HG02852 (cell line): ENCODE measurements at regions not wholly inside any gene's neighbourhood (a gene's known extent, or its start where the extent isn't known, plus 50 kb on each side); places are given as distances from the start of the nearest gene placed in this dataset.
"Not testable (repeated sequence)": the region's sequence is repeated elsewhere in the genome, so short reads cannot be mapped to it uniquely, and the experiment has no call there.

Source experiments
- ATAC-seq: cut with Tn5 transposase; IDR thresholded peaks from one replicate; pipeline ENCODE4 v1.9.1; 2021; ENCODE audit warnings: mild to moderate bottlenecking, moderate library complexity; ENCODE audit not compliant: unreplicated experiment

DNA sequence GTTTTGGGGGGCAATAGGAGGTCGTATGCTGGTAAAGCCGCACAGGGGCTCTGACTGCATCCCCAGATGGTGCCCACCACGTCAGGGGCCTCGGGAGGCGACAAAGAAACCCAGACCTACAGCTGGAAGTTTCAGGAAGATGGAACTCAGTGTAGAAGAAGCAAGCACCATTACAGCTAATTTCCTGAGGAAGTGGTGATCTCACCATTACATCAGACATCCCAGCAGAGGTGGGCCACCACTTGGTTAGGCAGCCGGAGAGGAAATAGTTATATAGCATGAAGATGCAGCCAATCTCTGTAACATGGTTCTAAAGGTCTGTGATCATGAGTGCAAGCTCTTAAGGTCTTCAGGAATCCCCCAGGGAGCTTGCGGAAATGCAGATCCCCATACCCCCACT, 127.3 kb upstream of the PCBD1 start:
- no peak for ATAC-seq

DNA sequence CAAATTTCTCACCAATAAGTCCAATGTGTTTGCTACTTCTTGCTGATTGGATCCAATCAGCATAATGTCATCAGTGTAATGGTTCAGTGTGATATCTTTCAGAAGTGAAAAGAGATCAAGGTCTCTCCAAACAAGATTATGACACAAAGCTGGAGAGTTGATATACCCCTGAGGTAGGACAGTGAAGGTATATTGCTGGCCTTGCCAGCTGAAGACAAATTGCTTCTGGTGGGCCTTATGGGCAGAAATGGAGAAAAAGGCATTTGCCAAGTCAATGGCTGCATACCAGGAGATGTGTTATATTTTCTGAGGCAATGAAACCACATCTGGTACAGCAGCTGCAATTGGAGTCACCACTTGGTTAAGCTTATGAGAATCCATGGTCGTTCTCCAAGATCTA, 131.7 kb upstream of the PCBD1 start:
- ATAC-seq = not testable (repeated sequence)

DNA sequence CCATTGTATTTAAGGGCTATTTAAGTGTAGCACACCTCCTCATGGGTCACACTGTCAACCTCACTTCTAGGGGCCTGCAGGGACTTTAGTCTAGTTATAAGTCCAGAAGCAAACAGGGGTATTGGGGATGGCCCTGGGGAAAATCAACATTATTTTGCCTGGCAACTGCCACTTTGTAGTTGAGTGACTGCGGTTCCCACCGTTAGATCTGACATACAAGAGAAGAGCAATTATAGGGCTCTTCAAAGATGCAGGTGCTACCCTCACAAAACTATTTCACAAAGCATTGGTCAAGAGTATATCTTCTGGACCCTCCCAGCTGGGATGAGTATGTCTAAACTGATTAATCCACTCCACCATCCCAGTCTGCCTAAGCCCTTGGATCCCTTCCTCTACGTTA, 133.0 kb upstream of the PCBD1 start:
- ATAC-seq = no peak

DNA sequence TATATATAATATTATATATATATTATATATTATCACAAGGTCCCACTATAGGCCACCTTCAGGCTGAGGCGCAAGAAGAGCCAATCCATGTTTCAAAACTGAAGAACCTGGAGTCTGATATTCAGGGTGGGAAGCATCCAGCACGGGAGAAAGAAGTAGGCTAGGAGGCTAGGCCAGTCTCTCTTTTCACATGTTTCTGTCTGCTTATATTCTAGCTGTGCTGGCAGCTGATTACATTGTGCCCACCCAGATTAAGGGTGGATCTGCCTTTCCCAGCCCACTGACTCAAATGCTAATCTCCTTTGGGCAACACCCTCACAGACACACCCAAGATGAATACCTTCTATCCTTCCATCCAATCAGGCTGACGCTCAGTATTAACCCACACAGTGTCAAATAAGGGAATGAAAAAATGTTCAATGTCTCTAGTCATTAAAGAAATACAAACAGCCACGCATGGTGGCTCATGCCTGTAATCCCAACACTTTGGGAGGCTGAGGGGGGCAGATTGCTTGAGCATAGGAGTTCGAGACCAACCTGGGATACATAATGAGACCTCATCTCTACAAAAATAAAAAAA, 135.4 kb upstream of the PCBD1 start:
- ATAC-seq = no peak

DNA sequence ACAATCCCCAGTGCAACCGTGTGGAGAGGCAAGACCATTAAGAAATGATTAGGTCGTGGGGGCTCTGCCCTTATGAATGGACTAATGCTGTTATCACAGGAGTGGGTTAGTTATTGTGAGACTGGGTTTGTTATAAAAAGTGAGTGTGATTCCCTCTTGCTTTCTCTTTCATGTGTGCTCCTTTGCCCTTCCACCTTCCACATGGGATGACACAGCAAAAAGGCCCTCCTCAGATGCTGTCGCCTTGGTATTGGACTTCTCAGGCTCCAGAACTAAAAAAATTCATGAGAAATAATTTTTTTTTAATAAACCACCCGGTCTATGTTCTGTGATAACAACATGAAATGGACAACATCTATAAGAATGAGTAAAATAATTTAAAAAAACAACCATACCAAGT, 136.1 kb upstream of the PCBD1 start:
- ATAC-seq = no peak

DNA sequence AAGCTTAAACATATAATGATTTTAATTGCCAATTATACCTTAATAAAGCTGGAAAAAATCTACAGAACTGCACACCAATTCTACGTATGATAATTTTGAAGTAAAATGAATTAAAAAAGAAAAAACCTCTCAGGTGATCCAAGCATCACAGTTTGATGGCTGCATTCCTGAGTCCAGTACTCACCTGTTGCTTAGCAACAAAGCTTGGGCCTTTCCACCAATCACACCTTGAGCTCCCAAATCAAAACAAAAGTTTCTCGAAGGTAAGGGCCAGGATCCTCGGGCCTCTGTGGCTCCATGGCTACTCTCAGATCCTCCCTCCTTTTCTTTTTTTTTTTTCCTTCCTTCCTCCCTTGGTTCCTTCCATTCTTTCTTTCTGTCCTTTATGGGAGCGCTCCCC, 137.2 kb upstream of the PCBD1 start:
- ATAC-seq = no peak

DNA sequence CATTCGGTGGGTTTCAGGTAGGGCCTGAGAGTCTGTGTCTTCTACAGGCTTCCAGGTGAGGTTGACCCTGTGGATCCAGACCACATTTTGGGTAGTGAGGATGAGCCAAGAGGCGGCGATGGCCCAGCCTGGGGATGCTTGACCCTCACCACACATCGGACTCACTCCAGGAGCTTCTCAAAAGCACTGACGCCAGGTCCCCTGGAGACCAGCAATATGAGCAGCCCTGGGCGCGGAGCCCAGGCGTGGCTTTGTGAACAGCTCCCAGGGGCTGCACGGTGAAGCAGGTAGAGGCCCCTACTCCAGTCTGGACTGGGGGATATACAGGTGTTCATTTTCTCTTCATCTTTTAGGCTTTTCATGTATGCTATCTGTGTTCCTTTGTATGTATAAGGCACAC, 139.7 kb upstream of the PCBD1 start:
- no peak for ATAC-seq

DNA sequence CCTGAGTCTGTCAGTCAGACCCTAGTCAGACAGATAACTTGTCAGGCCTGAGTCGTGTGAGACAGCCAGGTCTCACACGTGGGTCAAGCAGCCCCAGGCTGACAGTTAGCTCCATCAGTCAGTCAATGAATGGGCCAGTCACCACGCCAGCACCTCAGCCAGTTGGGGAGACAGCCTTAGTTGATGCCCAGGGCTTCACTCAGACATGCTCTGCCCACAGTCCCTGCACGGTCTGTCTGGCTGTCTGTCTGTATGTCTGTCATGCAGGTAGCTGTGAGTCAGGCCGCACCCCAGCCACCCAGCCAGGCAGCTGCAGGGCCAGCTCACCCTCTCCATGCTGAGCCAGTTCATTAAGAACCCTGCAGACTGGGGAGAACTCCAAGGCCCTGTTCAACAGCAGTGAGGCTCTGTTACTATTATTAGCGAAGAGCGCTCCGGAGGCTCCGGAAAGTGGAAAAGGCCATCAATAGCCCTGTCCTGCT, 141.1 kb upstream of the PCBD1 start:
- no peak for ATAC-seq

DNA sequence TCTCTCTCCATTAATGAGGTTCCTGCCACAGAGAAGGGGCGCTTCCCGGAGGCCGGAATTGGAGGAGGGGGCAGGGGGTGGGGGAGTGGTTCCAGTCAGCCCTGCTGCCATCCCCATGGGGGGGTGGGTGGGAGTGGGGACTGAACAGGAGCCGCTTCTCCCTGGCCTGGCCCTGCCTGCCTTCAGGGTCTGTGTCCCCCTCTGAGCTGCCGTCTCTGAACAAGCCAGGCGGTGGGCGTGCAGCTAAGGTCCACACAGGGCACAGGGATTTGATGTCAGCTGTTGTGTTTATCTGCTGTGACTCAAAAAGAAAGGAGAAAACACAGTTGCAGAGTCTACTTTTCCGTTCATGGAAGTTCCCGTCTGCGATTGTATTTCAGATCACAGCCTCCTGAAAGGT, 141.5 kb upstream of the PCBD1 start:
- no peak for ATAC-seq

DNA sequence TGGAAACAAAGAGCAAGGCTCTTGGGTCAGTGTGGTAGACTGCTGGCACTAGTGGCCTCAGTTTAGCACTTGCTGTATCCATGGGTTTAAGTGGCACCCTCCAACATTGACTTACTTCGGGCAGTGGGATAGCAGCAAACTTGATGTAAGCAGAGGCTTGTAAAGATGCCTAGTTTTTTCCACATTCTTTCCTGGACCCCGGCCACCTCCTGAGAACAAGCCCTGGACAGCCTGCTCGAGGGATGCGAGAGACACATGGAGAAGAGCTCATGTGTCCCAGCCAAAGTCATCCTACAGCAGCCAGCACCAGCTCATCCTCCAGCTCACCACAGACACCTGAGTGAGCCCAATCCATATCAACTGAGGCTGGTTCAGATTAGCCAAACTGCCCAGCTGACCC, 142.7 kb upstream of the PCBD1 start:
- no peak for ATAC-seq

DNA sequence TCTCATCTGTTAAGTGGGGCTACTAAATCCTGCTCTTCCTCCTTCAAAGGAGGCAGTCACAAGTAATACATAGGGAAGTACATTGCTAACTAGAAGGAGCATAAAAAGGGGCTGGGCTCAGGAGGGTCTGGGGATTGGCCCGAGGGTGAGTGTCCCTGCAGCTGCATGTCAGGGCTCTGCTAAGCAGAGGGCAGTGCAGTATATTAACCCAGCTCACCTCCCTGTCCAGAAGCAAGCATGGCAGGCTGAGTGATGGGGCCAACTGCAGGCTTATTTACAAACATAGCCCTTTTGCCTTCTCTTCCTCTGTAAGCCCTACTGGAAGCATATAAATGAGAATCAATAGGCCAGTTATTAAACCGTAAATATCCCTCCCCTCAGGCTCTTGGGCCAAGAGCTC, 143.2 kb upstream of the PCBD1 start:
- no peak for ATAC-seq

DNA sequence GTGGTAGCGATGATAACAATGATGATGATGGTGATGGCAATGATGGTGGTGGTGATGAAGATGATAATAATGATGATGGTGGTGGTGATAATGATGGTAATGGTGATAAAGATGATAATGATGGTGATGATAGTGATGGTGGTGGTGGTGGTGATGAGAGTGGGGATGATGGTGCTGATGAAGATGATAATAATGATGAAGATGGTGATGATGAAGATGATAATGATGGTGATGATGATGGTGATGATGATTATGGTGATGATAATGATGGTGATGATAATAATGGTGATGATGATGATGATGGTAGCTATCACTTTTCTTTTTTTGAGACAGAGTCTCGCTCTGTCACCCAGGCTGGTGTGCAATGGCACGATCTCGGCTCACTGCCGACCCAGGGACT, 144.5 kb upstream of the PCBD1 start:
- no peak for ATAC-seq

DNA sequence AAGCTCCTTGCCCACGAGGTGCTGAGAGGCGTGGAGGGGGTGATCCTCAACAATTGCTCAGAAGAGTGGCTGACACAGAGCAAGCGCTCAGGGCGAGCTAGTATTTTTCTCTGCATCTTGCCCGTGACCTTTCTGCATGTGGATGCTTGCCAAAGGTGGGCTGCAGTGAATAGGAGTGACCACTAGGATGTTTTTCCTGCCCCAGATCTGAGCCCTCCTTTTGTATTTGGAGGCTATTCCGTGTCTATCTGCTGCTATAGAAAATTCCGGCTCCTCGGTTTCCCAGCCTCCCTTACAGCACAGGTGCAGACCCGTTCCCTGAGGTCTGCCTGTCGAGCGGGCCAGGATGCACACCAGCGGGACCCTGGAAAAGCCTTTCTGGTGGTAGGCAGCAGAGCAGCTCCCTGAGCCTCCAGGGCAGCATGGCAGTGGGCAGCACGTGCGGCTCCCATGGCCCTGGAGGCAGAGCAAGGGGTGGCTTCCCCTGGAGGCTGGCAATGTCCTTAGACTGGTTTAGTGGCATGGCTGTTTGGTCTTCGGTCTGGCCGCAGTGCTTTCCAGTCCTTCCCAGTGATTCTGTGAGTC, 145.1 kb upstream of the PCBD1 start:
- ATAC-seq = no peak

DNA sequence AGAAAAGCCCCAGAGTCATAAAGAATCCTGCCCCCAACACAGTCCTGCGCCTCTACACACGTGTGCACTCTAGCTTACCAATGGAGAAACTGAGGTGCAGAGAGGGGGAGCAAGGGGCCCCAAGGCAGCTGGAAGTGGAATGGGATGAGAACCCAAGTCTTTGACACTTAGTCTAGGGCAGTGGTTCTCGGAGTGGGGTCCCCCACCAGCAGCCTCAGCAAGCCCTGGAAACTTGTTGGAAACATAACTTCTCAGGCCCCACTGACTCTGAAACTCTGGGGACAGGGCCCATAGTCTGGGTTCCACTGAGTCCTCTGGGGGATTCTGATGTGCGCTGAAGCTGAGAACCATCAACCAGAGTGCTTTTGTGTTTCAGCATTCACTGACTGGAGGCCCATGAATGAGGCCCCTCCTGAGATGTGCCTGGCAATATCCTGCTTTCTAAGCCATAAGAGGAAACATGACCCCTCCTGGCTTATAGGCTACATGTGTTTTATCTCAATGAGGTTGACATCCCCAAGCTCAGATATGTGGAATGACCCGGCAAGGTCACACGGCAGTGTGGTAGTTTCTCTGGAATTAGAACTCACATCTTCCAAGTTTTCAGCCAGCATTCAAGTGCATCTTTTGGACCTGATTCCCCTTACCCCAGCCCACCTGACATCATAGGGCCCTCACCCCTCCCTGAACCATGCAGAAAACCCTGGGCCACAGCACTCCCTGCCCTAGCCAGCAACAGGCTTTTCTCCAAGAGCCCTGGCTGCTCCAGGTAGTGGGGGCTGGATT, 147.3 kb upstream of the PCBD1 start:
- no peak for ATAC-seq

DNA sequence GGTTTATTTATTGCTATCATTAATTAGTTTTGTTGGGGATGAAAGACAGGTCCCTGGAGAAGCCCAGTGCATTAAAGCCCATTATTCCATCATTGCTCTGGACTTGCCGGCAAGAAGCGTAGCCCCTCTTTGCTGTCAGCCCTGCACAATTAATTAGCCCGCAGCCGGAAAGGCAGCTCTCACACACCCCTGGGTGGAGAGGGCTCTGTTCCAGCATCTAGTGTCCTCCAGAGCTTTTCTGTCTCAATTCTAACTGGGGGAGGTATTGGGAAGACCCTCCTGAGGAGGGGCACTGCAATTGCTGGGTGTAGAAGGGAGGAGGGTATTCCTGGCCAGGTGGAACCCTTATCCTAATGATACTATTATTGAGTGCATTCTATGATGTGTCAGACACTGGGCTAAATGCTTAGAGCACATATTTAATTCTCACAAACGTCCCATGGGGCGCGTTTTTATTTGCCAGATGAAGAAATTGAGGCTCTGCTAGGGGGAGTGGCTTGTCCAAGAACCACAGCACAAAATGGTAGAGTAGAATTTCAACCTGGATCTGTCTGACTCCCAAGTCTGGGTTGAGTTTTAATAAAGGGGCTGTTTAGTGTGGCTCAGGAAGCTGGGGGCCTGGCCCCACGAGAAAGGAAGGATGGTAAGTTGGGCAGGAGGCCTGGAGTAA, 148.1 kb upstream of the PCBD1 start:
- ATAC-seq = no peak

DNA sequence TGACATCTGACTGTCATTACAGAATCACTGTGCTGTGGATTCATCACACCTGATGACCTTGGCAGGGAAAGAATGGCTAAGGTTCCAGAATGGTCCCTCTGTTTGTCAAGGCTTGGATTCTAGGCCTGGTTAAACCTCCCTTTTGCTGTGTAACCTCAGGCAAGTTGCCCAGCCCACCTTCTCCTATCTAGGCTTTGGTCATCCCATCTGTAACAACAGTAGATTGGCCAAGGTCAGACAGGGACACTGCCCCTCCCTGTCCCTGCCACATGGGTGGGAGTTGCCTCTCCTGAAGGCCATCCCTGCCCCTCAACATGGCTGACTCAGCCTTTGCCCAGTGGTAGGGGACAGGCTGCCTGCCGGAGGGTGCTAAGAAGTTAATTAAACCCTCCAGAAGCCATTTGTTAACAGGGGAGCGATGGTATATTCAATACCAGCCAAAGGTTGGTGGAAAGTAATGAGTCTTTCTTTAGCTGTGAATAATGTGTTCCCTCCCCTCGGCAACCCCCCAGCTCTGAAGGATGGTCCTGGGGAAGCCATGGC, 149.8 kb upstream of the PCBD1 start:
- ATAC-seq = no peak

DNA sequence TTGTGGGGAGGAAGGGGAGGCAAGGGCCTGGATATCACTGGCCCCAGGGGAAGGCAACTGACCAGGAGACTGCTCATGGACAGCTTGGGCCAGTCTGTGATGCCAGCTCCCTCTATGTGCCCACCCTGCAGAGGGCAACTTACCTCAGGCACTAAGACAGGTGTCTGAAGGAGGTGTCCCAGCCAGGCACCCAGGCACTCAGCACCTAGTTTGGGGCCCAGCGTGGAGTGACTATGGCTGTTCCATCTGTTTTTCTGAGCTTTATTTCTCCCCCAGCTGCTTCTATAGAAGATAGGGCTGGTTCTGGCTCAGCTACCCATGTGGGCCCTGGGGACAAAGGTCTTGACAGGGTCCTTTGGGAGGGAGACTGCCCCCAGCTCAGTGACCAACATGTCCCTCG, 150.6 kb upstream of the PCBD1 start:
- ATAC-seq = no peak

DNA sequence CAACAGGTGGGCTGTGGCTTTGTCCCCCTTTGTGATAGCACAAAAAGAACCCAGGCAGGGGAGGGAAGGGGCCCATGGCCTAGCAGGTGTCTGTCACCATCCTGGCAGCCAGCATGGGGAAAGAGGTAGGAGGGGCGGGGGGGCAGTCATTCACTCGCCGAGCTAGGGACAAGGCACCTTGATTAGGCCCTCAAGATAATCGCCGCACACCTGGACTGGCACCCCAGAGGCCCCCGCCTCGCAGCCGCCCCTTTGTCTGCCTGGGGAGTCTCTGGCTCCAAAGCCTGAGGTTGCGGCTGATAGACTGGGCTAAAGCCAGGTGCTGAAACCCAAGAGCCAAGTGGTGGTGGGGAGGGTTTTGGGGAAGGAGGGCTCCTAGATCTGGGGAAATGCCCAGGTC, 151.2 kb upstream of the PCBD1 start:
- no peak for ATAC-seq

DNA sequence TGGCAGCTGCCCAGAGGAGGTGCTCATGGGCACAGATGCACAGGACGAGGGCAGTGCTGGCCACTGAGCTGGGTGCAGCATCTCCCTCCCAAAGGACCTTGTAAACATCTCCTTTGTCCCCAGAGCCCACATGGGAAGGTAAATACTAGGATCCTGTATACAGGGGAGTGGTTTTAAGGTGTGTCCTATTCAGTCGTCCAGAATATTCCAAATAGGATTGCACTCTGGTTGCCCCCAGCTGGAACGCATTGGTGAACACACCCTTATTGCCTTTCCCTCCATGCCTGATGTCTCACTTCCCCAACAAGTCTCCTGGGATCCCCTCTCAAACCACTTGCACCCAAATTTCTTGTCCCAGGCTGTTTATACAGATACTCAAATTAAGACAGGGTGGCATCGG, 152.0 kb upstream of the PCBD1 start:
- ATAC-seq = no peak

DNA sequence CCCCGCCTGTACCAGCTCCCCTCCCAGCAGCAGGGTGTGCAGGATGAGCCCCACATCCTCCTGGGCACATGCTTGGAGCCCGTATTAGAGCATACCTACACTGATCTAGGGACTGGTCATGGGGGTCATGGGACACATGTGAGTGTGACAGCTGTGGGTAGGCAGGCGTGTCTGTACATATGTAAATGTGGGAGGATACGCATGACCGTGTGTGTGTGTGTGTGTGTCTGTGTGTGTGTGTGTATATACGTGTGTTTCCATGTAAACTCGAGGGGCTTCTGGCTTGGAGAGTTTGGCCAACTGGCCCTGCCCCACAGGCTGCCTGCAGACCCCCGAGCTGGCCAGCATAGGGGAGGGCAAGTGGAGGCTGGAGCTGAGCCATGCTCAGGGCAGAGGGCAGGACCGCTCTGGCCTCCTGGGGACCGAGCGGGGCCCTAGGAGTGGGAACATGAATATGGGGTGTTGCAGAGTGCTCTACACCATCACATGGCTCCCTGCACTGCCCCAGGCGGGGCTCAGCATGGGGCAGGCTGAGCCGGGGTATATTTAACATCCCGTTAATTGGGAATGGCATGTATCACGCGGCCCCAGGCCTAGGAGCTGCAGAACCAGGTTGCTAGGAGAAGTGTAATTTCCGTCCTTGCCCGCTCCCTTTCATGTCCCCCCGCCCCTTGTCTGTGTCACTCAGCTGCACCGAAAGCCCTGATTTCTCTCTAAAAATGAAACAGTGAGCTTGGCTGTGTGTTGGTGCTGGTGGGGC, 152.7 kb upstream of the PCBD1 start:
- no peak for ATAC-seq

DNA sequence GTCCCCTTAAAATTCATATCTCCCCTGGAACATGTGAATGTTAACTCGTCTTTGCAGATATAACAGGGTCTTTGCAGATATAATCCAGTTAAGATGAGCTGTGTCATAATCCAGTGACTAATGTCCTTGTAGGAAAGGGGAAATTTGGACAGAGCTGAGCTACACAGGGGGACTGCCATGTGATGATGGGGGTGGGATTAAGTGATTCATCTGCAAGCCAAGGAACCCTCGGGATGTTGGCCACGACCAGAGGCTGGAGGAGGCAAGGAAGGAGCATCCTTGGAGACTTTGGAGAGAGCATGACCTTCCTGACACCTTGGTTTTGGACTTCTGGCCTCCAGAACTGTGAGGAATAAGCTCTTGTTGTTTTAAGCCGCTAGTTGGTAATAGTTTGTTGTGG, 153.9 kb upstream of the PCBD1 start:
- no peak for ATAC-seq
